GM18499 (cell line): ENCODE measurements at regions not wholly inside any gene's neighbourhood (a gene's known extent, or its start where the extent isn't known, plus 50 kb on each side); places are given as distances from the start of the nearest gene placed in this dataset.

Experiments
- ATAC-seq: cut with Tn5 transposase; IDR thresholded peaks from one replicate; pipeline ENCODE4 v1.9.1; 2021; ENCODE audit warnings: moderate number of reproducible peaks; ENCODE audit not compliant: insufficient read depth, unreplicated experiment

GRCh38 chr1:218705391-218705790, 360.3 kb downstream of the TGFB2 start:
- ATAC-seq = no peak

GRCh38 chr1:218705911-218706893, 361.1 kb downstream of the TGFB2 start:
- ATAC-seq = no peak

- ATAC-seq = no peak
These were observed 365.9 kb downstream of the TGFB2 start for GRCh38 chr1:218711001-218711400.

GRCh38 chr1:218711884-218712674, 366.9 kb downstream of the TGFB2 start:
- ATAC-seq = no peak

- ATAC-seq = no peak
These were observed 367.5 kb downstream of the TGFB2 start for GRCh38 chr1:218712677-218713076.

GRCh38 chr1:218715961-218716669, 371.0 kb downstream of the TGFB2 start:
- ATAC-seq = no peak

GRCh38 chr1:218717575-218717974, 372.4 kb downstream of the TGFB2 start:
- ATAC-seq = no peak

- ATAC-seq = no peak
These were observed 373.1 kb downstream of the TGFB2 start for GRCh38 chr1:218718206-218718605.

- ATAC-seq = no peak
These were observed 373.8 kb downstream of the TGFB2 start for GRCh38 chr1:218718977-218719376.

- no peak for ATAC-seq
These were observed 383.9 kb downstream of the TGFB2 start for GRCh38 chr1:218728898-218729565.

GRCh38 chr1:218735436-218736032, 390.4 kb downstream of the TGFB2 start:
- no peak for ATAC-seq

- ATAC-seq = no peak
These were observed 394.3 kb downstream of the TGFB2 start for GRCh38 chr1:218739426-218739825.

- no peak for ATAC-seq
These were observed 396.7 kb downstream of the TGFB2 start for GRCh38 chr1:218741852-218742251.

GRCh38 chr1:218742467-218743262, 397.5 kb downstream of the TGFB2 start:
- no peak for ATAC-seq

- no peak for ATAC-seq
These were observed 398.8 kb downstream of the TGFB2 start for GRCh38 chr1:218743861-218744505.

- no peak for ATAC-seq
These were observed 402.9 kb downstream of the TGFB2 start for GRCh38 chr1:218748071-218748470.

GRCh38 chr1:218750216-218750970, 405.3 kb downstream of the TGFB2 start:
- ATAC-seq = no peak
